Immature natural killer cell (primary cell): ENCODE measurements at regions not wholly inside any gene's neighbourhood (a gene's known extent, or its start where the extent isn't known, plus 50 kb on each side); places are given as distances from the start of the nearest gene placed in this dataset.

Source experiments
- DNase-seq, 3 donors: peaks; one replicate each; pipeline ENCODE4 v3.0.0; 2022; ENCODE audit warnings: mixed read lengths in 1 of 3
- H3K27ac Mint-ChIP-seq, 6 donors: one replicate each; pipeline ENCODE4 v1.8.0; 2020; ENCODE audit warnings: mixed read lengths in 6 of 6, mild to moderate bottlenecking in 5 of 6, inconsistent platforms in 4 of 6, moderate library complexity in 3 of 6
- H3K27me3 Mint-ChIP-seq, 3 donors: one replicate each; pipeline ENCODE4 v1.8.0; 2020 to 2021; ENCODE audit warnings: low read depth in 3 of 3, mild to moderate bottlenecking in 3 of 3, mixed read lengths in 3 of 3, moderate library complexity in 3 of 3, inconsistent platforms in 1 of 3
- H3K36me3 Mint-ChIP-seq, 3 donors: one replicate each; pipeline ENCODE4 v1.8.0; 2020; ENCODE audit warnings: mixed read lengths in 3 of 3, inconsistent platforms in 2 of 3, mild to moderate bottlenecking in 2 of 3
- H3K4me1 Mint-ChIP-seq, 2 donors: one replicate each; pipeline ENCODE4 v1.8.0; 2020; ENCODE audit warnings: inconsistent platforms in 2 of 2, mild to moderate bottlenecking in 2 of 2, mixed read lengths in 2 of 2, moderate library complexity in 1 of 2
- H3K4me3 Mint-ChIP-seq, 5 donors: one replicate each; pipeline ENCODE4 v1.8.0; 2020; ENCODE audit warnings: mild to moderate bottlenecking in 5 of 5, mixed read lengths in 5 of 5, inconsistent platforms in 3 of 5, moderate library complexity in 3 of 5
- H3K9me3 Mint-ChIP-seq, 6 donors: one replicate each; pipeline ENCODE4 v1.8.0; 2020; ENCODE audit warnings: mild to moderate bottlenecking in 6 of 6, mixed read lengths in 6 of 6, inconsistent platforms in 4 of 6, moderate library complexity in 3 of 6

- no peak for DNase-seq
- Mint-ChIP-seq H3K9me3 (peaks cover 3 to 23% (median 9%) of the 10 kb centered on the region in 6 donors), H3K27ac (no peak overlapping the region), H3K4me1 (no peaks in the 10 kb centered on the region), H3K27me3 (no peaks in the 10 kb centered on the region), H3K4me3 (no peak overlapping the region), H3K36me3 (no peaks in the 10 kb centered on the region)
These were observed 81.5 kb downstream of the SLIT2 start for GRCh38 chr4:20333141-20333715.

- DNase-seq, result no peak
- H3K9me3 Mint-ChIP-seq, result peaks cover 0 to 17% (median 5%) of the 10 kb centered on the region in 6 donors
- H3K27me3 Mint-ChIP-seq, result no peaks in the 10 kb centered on the region
- no peak overlapping the region for H3K27ac Mint-ChIP-seq
- no peak overlapping the region for H3K4me3 Mint-ChIP-seq
- no peaks in the 10 kb centered on the region for H3K36me3 Mint-ChIP-seq
- H3K4me1 Mint-ChIP-seq, result no peaks in the 10 kb centered on the region
These were observed 85.6 kb downstream of the SLIT2 start for GRCh38 chr4:20337261-20337664.

GRCh38 chr4:20338841-20339240 is 87.1 kb downstream of the SLIT2 start:
- no peaks in the 10 kb centered on the region for H3K27me3 Mint-ChIP-seq
- H3K27ac Mint-ChIP-seq, result no peak overlapping the region

GRCh38 chr4:20341134-20341738 is 89.5 kb downstream of the SLIT2 start:
- Mint-ChIP-seq H3K4me3 (no peak overlapping the region), H3K36me3 (no peaks in the 10 kb centered on the region), H3K4me1 (no peaks in the 10 kb centered on the region), H3K27ac (no peak overlapping the region), H3K27me3 (no peaks in the 10 kb centered on the region), H3K9me3 (peaks cover 3 to 33% (median 12%) of the 10 kb centered on the region in 6 donors)
- DNase-seq, result no peak

More at GRCh38 chr4:20338841-20339240, 87.1 kb downstream of the SLIT2 start:
- Mint-ChIP-seq H3K4me1 (no peaks in the 10 kb centered on the region), H3K36me3 (no peaks in the 10 kb centered on the region), H3K9me3 (peaks cover 3 to 22% (median 7%) of the 10 kb centered on the region in 6 donors), H3K4me3 (no peak overlapping the region)
- DNase-seq, result no peak

GRCh38 chr4:20347531-20347930 is 95.8 kb downstream of the SLIT2 start:
- peaks cover 3 to 25% (median 5%) of the 10 kb centered on the region in 6 donors for H3K9me3 Mint-ChIP-seq
- no peaks in the 10 kb centered on the region for H3K4me1 Mint-ChIP-seq
- DNase-seq, result no peak
- H3K4me3 Mint-ChIP-seq, result no peak overlapping the region
- H3K27me3 Mint-ChIP-seq, result no peaks in the 10 kb centered on the region
- H3K36me3 Mint-ChIP-seq, result no peaks in the 10 kb centered on the region
- H3K27ac Mint-ChIP-seq, result no peak overlapping the region

- Mint-ChIP-seq H3K4me1 (no peaks in the 10 kb centered on the region), H3K4me3 (no peak overlapping the region), H3K27ac (no peak overlapping the region), H3K27me3 (no peaks in the 10 kb centered on the region), H3K36me3 (no peaks in the 10 kb centered on the region), H3K9me3 (peaks cover 0 to 19% (median 3%) of the 10 kb centered on the region in 6 donors)
- DNase-seq, result no peak
These were observed 96.7 kb downstream of the SLIT2 start for GRCh38 chr4:20348411-20348810.

GRCh38 chr4:20351360-20352162 is 99.9 kb downstream of the SLIT2 start:
- Mint-ChIP-seq H3K4me1 (no peaks in the 10 kb centered on the region), H3K27me3 (no peaks in the 10 kb centered on the region), H3K36me3 (no peaks in the 10 kb centered on the region), H3K9me3 (peaks cover 0 to 8% (median under 1%) of the 10 kb centered on the region in 6 donors), H3K27ac (no peak overlapping the region), H3K4me3 (no peak overlapping the region)
- DNase-seq, result no peak

- H3K27me3 Mint-ChIP-seq, result no peaks in the 10 kb centered on the region
- no peak overlapping the region for H3K4me3 Mint-ChIP-seq
- no peaks in the 10 kb centered on the region for H3K4me1 Mint-ChIP-seq
- no peaks in the 10 kb centered on the region for H3K36me3 Mint-ChIP-seq
- DNase-seq, result no peak
- peaks cover 0 to 8% (median under 1%) of the 10 kb centered on the region in 6 donors for H3K9me3 Mint-ChIP-seq
- no peak overlapping the region for H3K27ac Mint-ChIP-seq
These were observed 100.4 kb downstream of the SLIT2 start for GRCh38 chr4:20352163-20352431.

GRCh38 chr4:20353646-20354045 is 101.9 kb downstream of the SLIT2 start:
- Mint-ChIP-seq H3K27me3 (no peaks in the 10 kb centered on the region), H3K4me1 (no peaks in the 10 kb centered on the region), H3K4me3 (no peak overlapping the region), H3K9me3 (peaks cover 0 to 10% (median 4%) of the 10 kb centered on the region in 6 donors), H3K27ac (no peak overlapping the region), H3K36me3 (no peaks in the 10 kb centered on the region)
- no peak for DNase-seq

- Mint-ChIP-seq H3K4me3 (no peak overlapping the region), H3K9me3 (peaks cover 0 to 15% (median 5%) of the 10 kb centered on the region in 6 donors), H3K4me1 (no peaks in the 10 kb centered on the region), H3K27ac (no peak overlapping the region), H3K36me3 (no peaks in the 10 kb centered on the region), H3K27me3 (no peaks in the 10 kb centered on the region)
- DNase-seq, result no peak
These were observed 102.4 kb downstream of the SLIT2 start for GRCh38 chr4:20354120-20354519.

- Mint-ChIP-seq H3K27me3 (no peaks in the 10 kb centered on the region), H3K4me1 (no peaks in the 10 kb centered on the region), H3K27ac (no peak overlapping the region), H3K9me3 (peaks cover 0 to 16% (median 5%) of the 10 kb centered on the region in 6 donors), H3K4me3 (no peak overlapping the region), H3K36me3 (no peaks in the 10 kb centered on the region)
- no peak for DNase-seq
These were observed 104.9 kb downstream of the SLIT2 start for GRCh38 chr4:20356565-20356964.

- H3K9me3 Mint-ChIP-seq, result peaks cover 0 to 20% (median 3%) of the 10 kb centered on the region in 6 donors
- no peaks in the 10 kb centered on the region for H3K4me1 Mint-ChIP-seq
- no peaks in the 10 kb centered on the region for H3K27me3 Mint-ChIP-seq
- H3K27ac Mint-ChIP-seq, result no peak overlapping the region
- H3K4me3 Mint-ChIP-seq, result no peak overlapping the region
- no peak for DNase-seq
- H3K36me3 Mint-ChIP-seq, result no peaks in the 10 kb centered on the region
These were observed 106.4 kb downstream of the SLIT2 start for GRCh38 chr4:20358110-20358509.

GRCh38 chr4:20359692-20360091 is 108.0 kb downstream of the SLIT2 start:
- Mint-ChIP-seq H3K4me3 (no peak overlapping the region), H3K27me3 (no peaks in the 10 kb centered on the region), H3K4me1 (no peaks in the 10 kb centered on the region)

GRCh38 chr4:20362148-20362547 is 110.4 kb downstream of the SLIT2 start:
- Mint-ChIP-seq H3K9me3 (peaks cover 0 to 22% (median 3%) of the 10 kb centered on the region in 6 donors), H3K27ac (no peak overlapping the region), H3K4me1 (no peaks in the 10 kb centered on the region), H3K4me3 (no peak overlapping the region), H3K36me3 (no peaks in the 10 kb centered on the region), H3K27me3 (no peaks in the 10 kb centered on the region)
- no peak for DNase-seq

More at GRCh38 chr4:20359692-20360091, 108.0 kb downstream of the SLIT2 start:
- Mint-ChIP-seq H3K9me3 (peaks cover 0 to 20% (median 2%) of the 10 kb centered on the region in 6 donors), H3K36me3 (no peaks in the 10 kb centered on the region), H3K27ac (no peak overlapping the region)
- DNase-seq, result no peak
